ENCODE measurements at regions not wholly inside any gene's neighbourhood (a gene's known extent, or its start where the extent isn't known, plus 50 kb on each side); places are given as distances from the start of the nearest gene placed in this dataset.

GRCh38 chr9:18018221-18018620 lies 439.4 kb downstream of the SH3GL2 start:
- no peak for TF ChIP-seq POLR2A (IDR thresholded peaks at IDR 0.05; ENCODE audit: low read length)
- no peak for TF ChIP-seq GATA1 (IDR thresholded peaks at IDR 0.05; ENCODE audit: low read depth, low read length)

Data from erythroblast (primary cell).